ENCODE measurements at regions not wholly inside any gene's neighbourhood (a gene's known extent, or its start where the extent isn't known, plus 50 kb on each side); places are given as distances from the start of the nearest gene placed in this dataset.
"Not testable (repeated sequence)": the region's sequence is repeated elsewhere in the genome, so short reads cannot be mapped to it uniquely, and the experiment has no call there.

- no peak for DNase-seq
These were observed 183.1 kb upstream of the RREB1 start for GRCh38 chr6:6924708-6925107.

GRCh38 chr6:6925391-6926164 lies 182.2 kb upstream of the RREB1 start:
- DNase-seq: no peak

GRCh38 chr6:6926856-6927255 lies 180.9 kb upstream of the RREB1 start:
- no peak for DNase-seq

- no peak for DNase-seq
These were observed 180.0 kb upstream of the RREB1 start for GRCh38 chr6:6927521-6928361.

- DNase-seq: no peak
These were observed 177.4 kb upstream of the RREB1 start for GRCh38 chr6:6930223-6930880.

GRCh38 chr6:6931071-6932025 lies 176.4 kb upstream of the RREB1 start:
- DNase-seq: no peak

GRCh38 chr6:6932341-6932740 lies 175.4 kb upstream of the RREB1 start:
- no peak for DNase-seq

- no peak for DNase-seq
These were observed 174.8 kb upstream of the RREB1 start for GRCh38 chr6:6932968-6933367.

GRCh38 chr6:6940031-6941025 lies 167.4 kb upstream of the RREB1 start:
- DNase-seq: no peak

GRCh38 chr6:6941201-6941600 lies 166.6 kb upstream of the RREB1 start:
- DNase-seq: no peak

- no peak for DNase-seq
These were observed 165.7 kb upstream of the RREB1 start for GRCh38 chr6:6942091-6942490.

- no peak for DNase-seq
These were observed 164.9 kb upstream of the RREB1 start for GRCh38 chr6:6942831-6943230.

GRCh38 chr6:6943421-6943820 lies 164.3 kb upstream of the RREB1 start:
- DNase-seq: no peak

- no peak for DNase-seq
These were observed 161.3 kb upstream of the RREB1 start for GRCh38 chr6:6946206-6947155.

GRCh38 chr6:6950373-6951145 lies 157.2 kb upstream of the RREB1 start:
- DNase-seq: no peak

- no peak for DNase-seq
These were observed 156.4 kb upstream of the RREB1 start for GRCh38 chr6:6951355-6951754.

- DNase-seq: no peak
These were observed 155.3 kb upstream of the RREB1 start for GRCh38 chr6:6952484-6952883.

GRCh38 chr6:6952927-6953326 lies 154.8 kb upstream of the RREB1 start:
- not testable (repeated sequence) for DNase-seq

- DNase-seq: no peak
These were observed 147.1 kb upstream of the RREB1 start for GRCh38 chr6:6960571-6961251.

Measured in NCI-H2081 treated with DMSO at 0.1 percent for 48 hours (cell line).